Peyer's patch (tissue), 4 donors: ENCODE measurements at regions not wholly inside any gene's neighbourhood (a gene's known extent, or its start where the extent isn't known, plus 50 kb on each side); places are given as distances from the start of the nearest gene placed in this dataset.
"Not testable (repeated sequence)": the region's sequence is repeated elsewhere in the genome, so short reads cannot be mapped to it uniquely, and the experiment has no call there.

Source experiments
- POLR2A ChIP-seq, 2 donors: fragments of 450-650 bp; IDR thresholded peaks; one replicate each; pipeline ENCODE4 v1.5.1; 2017; ENCODE audit warnings: antibody characterized with exemption in 2 of 2, mild to moderate bottlenecking in 2 of 2, moderate library complexity in 2 of 2
- TF ChIP-seq, protein P1 (sequence below), 6 experiments: fragments of 450-650 bp in 4 of 6; fragments of 200-600 bp in 2 of 6; sonication (generic) in 1 of 6; IDR thresholded peaks; one replicate each; pipeline ENCODE4 v1.5.1; 2017 to 2019; ENCODE audit warnings: antibody characterized with exemption in 6 of 6, mild to moderate bottlenecking in 3 of 6, moderate library complexity in 1 of 6

DNA sequence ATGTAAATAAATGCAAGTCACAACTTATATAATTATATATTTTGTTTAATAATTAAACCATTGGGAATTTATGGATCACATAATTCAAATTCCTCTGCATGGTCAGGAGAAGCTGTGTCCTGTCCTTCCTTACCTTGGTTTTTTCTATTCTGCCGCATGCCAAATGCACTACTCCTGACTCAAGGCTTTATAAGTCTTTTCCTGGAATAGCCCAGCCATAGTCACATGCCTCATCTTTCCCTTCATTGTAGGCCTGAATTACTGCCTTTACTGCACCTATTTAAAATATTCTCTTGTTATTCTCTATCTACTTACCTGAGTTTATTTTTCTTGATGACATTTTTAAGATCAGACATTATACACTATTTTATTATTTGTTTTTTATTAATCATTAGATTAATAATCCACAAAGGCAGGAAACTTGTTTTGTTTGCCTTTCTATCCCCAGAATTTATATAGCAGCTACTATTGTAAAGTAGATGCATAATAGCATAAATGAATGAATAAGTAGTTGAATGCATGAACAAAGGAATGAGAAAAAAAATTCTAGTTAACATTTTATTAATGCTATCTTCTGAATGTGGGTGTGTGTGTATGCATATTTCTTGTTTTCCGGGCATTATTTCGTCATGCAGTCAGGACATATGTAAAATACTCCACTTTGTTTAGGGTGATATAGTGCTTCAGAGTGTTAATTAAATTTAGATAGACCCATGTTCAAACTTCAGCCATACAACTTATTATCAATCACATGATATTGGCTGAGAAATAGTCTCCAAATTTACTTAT is 955.4 kb upstream of the CDH18 start:
- TF ChIP-seq, protein P1, sequence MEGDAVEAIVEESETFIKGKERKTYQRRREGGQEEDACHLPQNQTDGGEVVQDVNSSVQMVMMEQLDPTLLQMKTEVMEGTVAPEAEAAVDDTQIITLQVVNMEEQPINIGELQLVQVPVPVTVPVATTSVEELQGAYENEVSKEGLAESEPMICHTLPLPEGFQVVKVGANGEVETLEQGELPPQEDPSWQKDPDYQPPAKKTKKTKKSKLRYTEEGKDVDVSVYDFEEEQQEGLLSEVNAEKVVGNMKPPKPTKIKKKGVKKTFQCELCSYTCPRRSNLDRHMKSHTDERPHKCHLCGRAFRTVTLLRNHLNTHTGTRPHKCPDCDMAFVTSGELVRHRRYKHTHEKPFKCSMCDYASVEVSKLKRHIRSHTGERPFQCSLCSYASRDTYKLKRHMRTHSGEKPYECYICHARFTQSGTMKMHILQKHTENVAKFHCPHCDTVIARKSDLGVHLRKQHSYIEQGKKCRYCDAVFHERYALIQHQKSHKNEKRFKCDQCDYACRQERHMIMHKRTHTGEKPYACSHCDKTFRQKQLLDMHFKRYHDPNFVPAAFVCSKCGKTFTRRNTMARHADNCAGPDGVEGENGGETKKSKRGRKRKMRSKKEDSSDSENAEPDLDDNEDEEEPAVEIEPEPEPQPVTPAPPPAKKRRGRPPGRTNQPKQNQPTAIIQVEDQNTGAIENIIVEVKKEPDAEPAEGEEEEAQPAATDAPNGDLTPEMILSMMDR (IDR thresholded peaks at IDR 0.05), result not testable (repeated sequence)
- not testable (repeated sequence) for TF ChIP-seq POLR2A (IDR thresholded peaks at IDR 0.05)
